Activated CD8-positive, alpha-beta T cell treated with anti-CD3 and anti-CD28 coated beads, Interleukin-2, amount 10 ng/mL, durations not matched to agents 7 days and 5 days (primary cell): ENCODE measurements at regions not wholly inside any gene's neighbourhood (a gene's known extent, or its start where the extent isn't known, plus 50 kb on each side); places are given as distances from the start of the nearest gene placed in this dataset.
"Not testable (repeated sequence)": the region's sequence is repeated elsewhere in the genome, so short reads cannot be mapped to it uniquely, and the experiment has no call there.

Experiments used
- ATAC-seq: fragments of 150-1000 bp; cut with Tn5 transposase; one replicate; pipeline ENCODE4 v1.10.0; 2021; ENCODE audit warnings: moderate library complexity
- CTCF ChIA-PET: fragments of 350-600 bp; sonication (Branson Sonifier 250); formaldehyde crosslinking; loops from one replicate; lab custom pipeline; 2021; ENCODE audit warnings: antibody characterized with exemption; lab: Charles Lee
- POLR2A ChIA-PET: fragments of 350-600 bp; sonication (Branson Sonifier 250); formaldehyde crosslinking; loops from one replicate; lab custom pipeline; 2021; ENCODE audit warnings: antibody characterized with exemption; lab: Charles Lee
- DNase-seq: peaks from one replicate; pipeline ENCODE4 v3.0.0-alpha.2; 2020
- H3K27ac Mint-ChIP-seq: one replicate; pipeline ENCODE4 v1.8.0; 2021; ENCODE audit warnings: mild to moderate bottlenecking, mixed read lengths
- H3K27me3 Mint-ChIP-seq: one replicate; pipeline ENCODE4 v1.8.0; 2021; ENCODE audit warnings: low read depth, mixed read lengths
- H3K36me3 Mint-ChIP-seq: one replicate; pipeline ENCODE4 v1.8.0; 2021; ENCODE audit warnings: low read depth, mixed read lengths
- H3K4me1 Mint-ChIP-seq: one replicate; pipeline ENCODE4 v1.8.0; 2021; ENCODE audit warnings: low read depth, mixed read lengths
- H3K4me3 Mint-ChIP-seq: one replicate; pipeline ENCODE4 v1.8.0; 2021; ENCODE audit warnings: mild to moderate bottlenecking, mixed read lengths
- H3K9me3 Mint-ChIP-seq: one replicate; pipeline ENCODE4 v1.8.0; 2022; ENCODE audit warnings: mixed read lengths; ENCODE audit not compliant: insufficient read depth

GRCh38 chr1:190752131-190752530 is 274.5 kb upstream of the BRINP3 start:
- Mint-ChIP-seq H3K4me3 (no peak overlapping the region), H3K4me1 (no peaks in the 10 kb centered on the region), H3K9me3 (no peaks in the 10 kb centered on the region), H3K27me3 (no peaks in the 10 kb centered on the region), H3K36me3 (no peaks in the 10 kb centered on the region), H3K27ac (no peak overlapping the region)
- ChIA-PET CTCF (no interaction called here), POLR2A (no interaction called here)
- ATAC-seq (no peak), DNase-seq (no peak)

GRCh38 chr1:190754666-190755065 is 277.0 kb upstream of the BRINP3 start:
- H3K4me1 Mint-ChIP-seq = no peaks in the 10 kb centered on the region
- peaks cover 3% of the 10 kb centered on the region for H3K9me3 Mint-ChIP-seq
- no peak for ATAC-seq
- POLR2A ChIA-PET = no interaction called here
- no peak overlapping the region for H3K27ac Mint-ChIP-seq
- DNase-seq = no peak
- H3K36me3 Mint-ChIP-seq = no peaks in the 10 kb centered on the region
- CTCF ChIA-PET = no interaction called here
- no peaks in the 10 kb centered on the region for H3K27me3 Mint-ChIP-seq
- no peak overlapping the region for H3K4me3 Mint-ChIP-seq

- ChIA-PET POLR2A (no interaction called here), CTCF (no interaction called here)
- no peaks in the 10 kb centered on the region for H3K4me1 Mint-ChIP-seq
- DNase-seq (no peak), ATAC-seq (no peak)
- H3K27ac Mint-ChIP-seq = no peak overlapping the region
- H3K27me3 Mint-ChIP-seq = no peaks in the 10 kb centered on the region
- H3K36me3 Mint-ChIP-seq = no peaks in the 10 kb centered on the region
- H3K4me3 Mint-ChIP-seq = no peak overlapping the region
- peaks cover 3% of the 10 kb centered on the region for H3K9me3 Mint-ChIP-seq
Observed at GRCh38 chr1:190759807-190760206, 282.1 kb upstream of the BRINP3 start.

GRCh38 chr1:190762325-190762724 is 284.7 kb upstream of the BRINP3 start:
- DNase-seq = no peak
- Mint-ChIP-seq H3K4me1 (no peaks in the 10 kb centered on the region), H3K9me3 (peaks cover 1% of the 10 kb centered on the region), H3K4me3 (no peak overlapping the region), H3K27ac (no peak overlapping the region), H3K36me3 (no peaks in the 10 kb centered on the region), H3K27me3 (no peaks in the 10 kb centered on the region)
- POLR2A ChIA-PET = no interaction called here
- CTCF ChIA-PET = no interaction called here
- no peak for ATAC-seq

GRCh38 chr1:190792873-190793272 is 315.2 kb upstream of the BRINP3 start:
- H3K27ac Mint-ChIP-seq = no peak overlapping the region
- POLR2A ChIA-PET = no interaction called here
- ATAC-seq = no peak
- H3K27me3 Mint-ChIP-seq = no peaks in the 10 kb centered on the region
- peaks cover 20% of the 10 kb centered on the region for H3K9me3 Mint-ChIP-seq
- H3K36me3 Mint-ChIP-seq = no peaks in the 10 kb centered on the region
- DNase-seq = no peak
- CTCF ChIA-PET = no interaction called here
- H3K4me3 Mint-ChIP-seq = no peak overlapping the region
- H3K4me1 Mint-ChIP-seq = no peaks in the 10 kb centered on the region

GRCh38 chr1:190807629-190808028 is 330.0 kb upstream of the BRINP3 start:
- Mint-ChIP-seq H3K9me3 (peaks cover 21% of the 10 kb centered on the region), H3K4me1 (no peaks in the 10 kb centered on the region), H3K27me3 (no peaks in the 10 kb centered on the region), H3K36me3 (no peaks in the 10 kb centered on the region), H3K27ac (no peak overlapping the region), H3K4me3 (no peak overlapping the region)
- ATAC-seq = no peak
- CTCF ChIA-PET = interaction anchor here (0.6 kb wide), 1 partner anchor 25 kb away, joined by 3 read pairs; no protein-coding TSS in a partner anchor
- POLR2A ChIA-PET = no interaction called here
- DNase-seq = no peak

GRCh38 chr1:190808035-190808434 is 330.4 kb upstream of the BRINP3 start:
- ChIA-PET POLR2A (no interaction called here), CTCF (no interaction called here)
- Mint-ChIP-seq H3K4me3 (no peak overlapping the region), H3K36me3 (no peaks in the 10 kb centered on the region), H3K4me1 (no peaks in the 10 kb centered on the region), H3K9me3 (peaks cover 21% of the 10 kb centered on the region), H3K27me3 (no peaks in the 10 kb centered on the region), H3K27ac (no peak overlapping the region)
- no peak for ATAC-seq
- no peak for DNase-seq

GRCh38 chr1:190809312-190809711 is 331.6 kb upstream of the BRINP3 start:
- peaks cover 25% of the 10 kb centered on the region for H3K9me3 Mint-ChIP-seq
- no peaks in the 10 kb centered on the region for H3K4me1 Mint-ChIP-seq
- DNase-seq = no peak
- ChIA-PET POLR2A (interaction anchor here (0.6 kb wide), 1 partner anchor 8 kb away, joined by 3 read pairs; no protein-coding TSS in a partner anchor), CTCF (no interaction called here)
- no peak overlapping the region for H3K27ac Mint-ChIP-seq
- no peaks in the 10 kb centered on the region for H3K27me3 Mint-ChIP-seq
- ATAC-seq = no peak
- no peak overlapping the region for H3K4me3 Mint-ChIP-seq
- H3K36me3 Mint-ChIP-seq = no peaks in the 10 kb centered on the region

GRCh38 chr1:190812996-190813395 is 335.3 kb upstream of the BRINP3 start:
- Mint-ChIP-seq H3K36me3 (no peaks in the 10 kb centered on the region), H3K9me3 (peaks cover 17% of the 10 kb centered on the region), H3K4me1 (no peaks in the 10 kb centered on the region), H3K4me3 (no peak overlapping the region), H3K27ac (no peak overlapping the region), H3K27me3 (no peaks in the 10 kb centered on the region)
- CTCF ChIA-PET = no interaction called here
- DNase-seq (no peak), ATAC-seq (no peak)
- POLR2A ChIA-PET = no interaction called here

GRCh38 chr1:190832511-190832910 is 354.8 kb upstream of the BRINP3 start:
- peaks cover 7% of the 10 kb centered on the region for H3K9me3 Mint-ChIP-seq
- DNase-seq (no peak), ATAC-seq (no peak)
- no peaks in the 10 kb centered on the region for H3K4me1 Mint-ChIP-seq
- H3K4me3 Mint-ChIP-seq = no peak overlapping the region
- H3K27ac Mint-ChIP-seq = no peak overlapping the region
- H3K27me3 Mint-ChIP-seq = no peaks in the 10 kb centered on the region
- H3K36me3 Mint-ChIP-seq = no peaks in the 10 kb centered on the region
- ChIA-PET CTCF (no interaction called here), POLR2A (no interaction called here)

- ATAC-seq (no peak), DNase-seq (no peak)
- POLR2A ChIA-PET = no interaction called here
- no peak overlapping the region for H3K27ac Mint-ChIP-seq
- CTCF ChIA-PET = no interaction called here
- H3K36me3 Mint-ChIP-seq = no peaks in the 10 kb centered on the region
- no peak overlapping the region for H3K4me3 Mint-ChIP-seq
- no peaks in the 10 kb centered on the region for H3K4me1 Mint-ChIP-seq
- peaks cover 3% of the 10 kb centered on the region for H3K9me3 Mint-ChIP-seq
- H3K27me3 Mint-ChIP-seq = no peaks in the 10 kb centered on the region
Observed at GRCh38 chr1:190835658-190836057, 358.0 kb upstream of the BRINP3 start.

- CTCF ChIA-PET, ATAC-seq, H3K4me1 Mint-ChIP-seq, H3K4me3 Mint-ChIP-seq, H3K27ac Mint-ChIP-seq, POLR2A ChIA-PET, H3K36me3 Mint-ChIP-seq, H3K27me3 Mint-ChIP-seq, DNase-seq, H3K9me3 Mint-ChIP-seq: not testable (repeated sequence)
Observed at GRCh38 chr1:190837200-190837599, 359.5 kb upstream of the BRINP3 start.

GRCh38 chr1:190837888-190838287 is 360.2 kb upstream of the BRINP3 start:
- DNase-seq (no peak), ATAC-seq (no peak)
- no peaks in the 10 kb centered on the region for H3K36me3 Mint-ChIP-seq
- no peaks in the 10 kb centered on the region for H3K4me1 Mint-ChIP-seq
- H3K4me3 Mint-ChIP-seq = no peak overlapping the region
- H3K27me3 Mint-ChIP-seq = no peaks in the 10 kb centered on the region
- H3K27ac Mint-ChIP-seq = no peak overlapping the region
- H3K9me3 Mint-ChIP-seq = peaks cover 4% of the 10 kb centered on the region
- ChIA-PET CTCF (no interaction called here), POLR2A (no interaction called here)
